HFF-Myc (cell line): ENCODE measurements at regions not wholly inside any gene's neighbourhood (a gene's known extent, or its start where the extent isn't known, plus 50 kb on each side); places are given as distances from the start of the nearest gene placed in this dataset.
A peak's percentile ranks its signal among the peaks of the same experiment; 100 is the strongest.
"Not testable (repeated sequence)": the region's sequence is repeated elsewhere in the genome, so short reads cannot be mapped to it uniquely, and the experiment has no call there.

Experiments
- DNase-seq: peaks from one replicate; pipeline ENCODE4 v3.0.0-alpha.2; 2011; ENCODE audit warnings: low read depth; ENCODE audit errors: extremely low read depth
- H3K4me3 ChIP-seq: replicated peaks from 2 replicates; pipeline ENCODE4 v1.5.1; 2011; ENCODE audit warnings: low read depth, mild to moderate bottlenecking, control low read depth, low read length
- CTCF ChIP-seq: IDR thresholded peaks from 2 replicates; pipeline ENCODE4 v1.5.1; 2012; ENCODE audit warnings: mild to moderate bottlenecking, low read depth, low read length, control low read depth; ENCODE audit errors: missing control alignments

GRCh38 chr4:22616516-22616915 lies 76.2 kb upstream of the GBA3 start:
- H3K4me3 ChIP-seq = no peak overlapping the region
- no peak for DNase-seq
- no peak for TF ChIP-seq CTCF

- peak; percentile 2 for DNase-seq
- not testable (repeated sequence) for H3K4me3 ChIP-seq
Measured at GRCh38 chr4:22620144-22620543, 72.6 kb upstream of the GBA3 start.

- not testable (repeated sequence) for H3K4me3 ChIP-seq, DNase-seq
Measured at GRCh38 chr4:22621970-22622369, 70.8 kb upstream of the GBA3 start.

DNA sequence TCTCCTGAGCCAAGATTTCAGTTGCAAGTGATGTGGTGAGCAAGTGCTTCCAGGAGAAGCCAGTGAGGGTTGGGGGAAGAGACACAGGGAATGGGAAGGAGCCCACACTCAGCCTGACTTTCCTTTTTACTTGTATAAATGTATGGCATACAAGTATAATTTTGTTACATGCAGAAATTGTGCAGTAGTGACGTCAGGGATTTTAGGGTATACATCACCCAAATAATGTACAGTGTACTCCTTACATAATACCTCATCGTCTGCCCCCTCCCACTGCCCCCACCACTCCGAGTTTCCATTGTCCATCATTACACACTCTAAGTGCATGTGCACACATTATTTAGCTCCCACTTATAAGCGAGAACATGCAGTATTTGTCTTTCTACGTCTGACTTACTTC lies 68.7 kb upstream of the GBA3 start:
- not testable (repeated sequence) for DNase-seq, H3K4me3 ChIP-seq

DNA sequence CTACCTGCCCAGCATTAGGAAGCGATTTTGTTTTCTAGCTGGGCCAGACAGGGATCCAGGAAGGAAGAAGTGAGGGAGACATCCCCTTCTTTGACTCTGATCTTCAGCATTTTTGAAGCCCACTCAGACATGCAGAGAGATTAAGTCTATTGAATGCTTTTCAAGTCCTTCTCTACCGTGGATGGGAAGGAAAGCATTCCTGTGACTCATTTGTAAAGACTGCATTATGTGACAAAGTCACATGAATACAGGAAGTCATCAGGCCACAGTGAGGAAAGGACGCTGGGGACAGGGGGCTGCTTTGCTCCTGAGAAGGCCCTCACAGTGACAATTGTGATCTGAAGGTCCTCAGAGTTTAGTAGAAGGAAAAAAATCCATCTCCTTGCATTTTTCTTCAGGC lies 67.4 kb upstream of the GBA3 start:
- no peak overlapping the region for H3K4me3 ChIP-seq
- no peak for TF ChIP-seq CTCF
- no peak for DNase-seq

DNA sequence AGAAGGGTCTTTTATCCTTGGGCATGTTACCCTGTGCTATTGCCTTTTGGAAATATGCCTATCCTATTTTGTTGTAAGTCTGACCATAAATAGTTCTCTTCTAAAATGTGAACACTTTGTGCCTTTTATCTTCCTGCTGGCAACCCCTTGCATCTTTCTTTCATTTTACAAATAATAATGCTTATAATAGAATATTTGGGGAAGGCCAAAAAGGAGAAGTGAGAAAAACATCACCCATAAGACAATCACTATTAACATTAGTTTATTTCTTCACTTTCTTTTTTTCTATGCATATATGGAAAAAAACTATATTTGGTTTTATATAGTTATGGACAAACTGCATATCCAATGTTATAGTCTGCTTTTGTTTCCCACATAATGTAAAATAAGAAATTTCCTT lies 64.9 kb upstream of the GBA3 start:
- not testable (repeated sequence) for H3K4me3 ChIP-seq, DNase-seq

DNA sequence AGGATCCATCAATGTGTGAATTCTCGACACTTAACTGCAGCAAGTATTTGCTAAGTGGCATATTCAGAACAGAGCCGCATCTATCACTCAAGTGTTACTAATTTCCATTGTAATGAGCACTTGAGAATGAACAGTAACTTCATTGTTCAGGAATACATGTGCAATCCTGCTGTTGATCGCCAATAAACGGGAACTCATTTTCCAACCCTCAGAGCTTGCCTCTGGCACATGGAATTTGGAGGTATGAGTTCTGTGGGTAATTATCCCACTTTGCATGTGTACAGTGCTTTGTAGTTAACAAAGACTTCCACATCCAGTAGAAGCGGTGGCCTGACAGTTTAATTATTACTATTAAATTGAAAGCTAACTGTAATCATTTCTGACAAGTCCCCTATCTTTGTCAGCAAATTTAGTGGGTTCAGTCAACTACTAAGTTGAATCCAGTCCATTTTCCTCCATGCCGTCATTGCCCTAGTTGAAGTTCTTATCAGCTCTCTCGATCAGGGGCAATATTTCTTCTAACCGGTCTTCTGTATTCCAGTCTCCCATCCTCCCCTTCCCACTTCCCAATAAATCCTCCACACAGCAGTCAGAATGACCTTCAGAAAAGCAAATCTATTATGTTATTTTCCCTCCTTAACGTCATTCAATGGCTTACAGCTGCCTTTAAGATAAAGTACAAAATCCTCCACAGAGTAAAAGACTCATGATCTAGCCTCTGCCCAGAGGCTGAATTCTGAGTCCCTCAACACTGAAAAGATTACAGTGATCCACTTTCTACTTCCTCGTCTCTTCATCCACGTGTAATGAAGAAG lies 62.4 kb upstream of the GBA3 start:
- DNase-seq, H3K4me3 ChIP-seq: not testable (repeated sequence)

- DNase-seq, H3K4me3 ChIP-seq: not testable (repeated sequence)
Measured at GRCh38 chr4:22631167-22631566, 61.6 kb upstream of the GBA3 start.

- DNase-seq = no peak
- no peak for TF ChIP-seq CTCF
- H3K4me3 ChIP-seq = no peak overlapping the region
Measured at GRCh38 chr4:22634541-22635181, 58.1 kb upstream of the GBA3 start.

DNA sequence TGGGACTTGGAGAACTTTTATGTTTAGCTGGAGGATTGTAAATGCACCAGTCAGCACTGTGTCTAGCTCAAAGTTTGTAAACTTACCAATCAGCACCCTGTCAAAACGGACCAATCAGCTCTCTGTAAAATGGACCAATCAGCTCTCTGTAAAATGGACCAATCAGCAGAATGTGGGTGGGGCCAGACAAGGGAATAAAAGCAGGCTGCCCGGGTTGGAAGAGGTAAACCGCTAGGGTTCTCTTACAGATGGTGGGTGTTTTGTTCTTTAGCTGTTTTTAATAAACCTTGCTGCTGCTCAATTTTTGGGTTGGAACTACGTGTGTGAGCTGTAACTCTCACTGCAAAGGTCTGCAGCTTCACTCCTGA lies 57.6 kb upstream of the GBA3 start:
- H3K4me3 ChIP-seq, DNase-seq: not testable (repeated sequence)

GRCh38 chr4:22635692-22636091 lies 57.0 kb upstream of the GBA3 start:
- no peak overlapping the region for H3K4me3 ChIP-seq
- no peak for DNase-seq
- no peak for TF ChIP-seq CTCF
